CD4-positive, alpha-beta T cell (primary cell): ENCODE measurements at regions not wholly inside any gene's neighbourhood (a gene's known extent, or its start where the extent isn't known, plus 50 kb on each side); places are given as distances from the start of the nearest gene placed in this dataset.
"Not testable (repeated sequence)": the region's sequence is repeated elsewhere in the genome, so short reads cannot be mapped to it uniquely, and the experiment has no call there.

Source experiments
- ATAC-seq: fragments of 200-7000 bp; cut with Tn5 transposase; one replicate; pipeline ENCODE4 v1.10.0; 2022; ENCODE audit warnings: mild to moderate bottlenecking; ENCODE audit not compliant: poor library complexity
- CTCF ChIA-PET: fragments of 350-600 bp; sonication (Branson Sonifier 250); formaldehyde crosslinking; loops from one replicate; lab custom pipeline; 2021; ENCODE audit warnings: antibody characterized with exemption, inconsistent platforms; lab: Charles Lee
- POLR2A ChIA-PET: fragments of 350-600 bp; sonication (Branson Sonifier 250); formaldehyde crosslinking; loops from one replicate; lab custom pipeline; 2021; ENCODE audit warnings: antibody characterized with exemption, inconsistent platforms; lab: Charles Lee
- DNase-seq, 14 experiments: peaks; one replicate each; pipeline ENCODE4 v3.0.0-alpha.2; 2013 to 2020; ENCODE audit warnings: mixed read lengths in 2 of 14
- H3K27ac ChIP-seq, 2 donors: one replicate each; pipeline versions ENCODE4 v1.5.1 to v1.7.0; 2013; ENCODE audit warnings: low read length in 2 of 2, low read depth in 1 of 2, mild to moderate bottlenecking in 1 of 2
- H3K27me3 ChIP-seq, 2 experiments: 1 replicate in 1 of 2; 2 replicates in 1 of 2; pipeline versions ENCODE4 v1.6.1 to v1.7.0; 2013; ENCODE audit warnings: low read length in 2 of 2, control low read depth in 1 of 2, mild to moderate bottlenecking in 1 of 2, moderate library complexity in 1 of 2; ENCODE audit not compliant: insufficient read depth in 2 of 2, control insufficient read depth in 1 of 2
- H3K36me3 ChIP-seq: one replicate; pipeline ENCODE4 v1.6.1; 2013; ENCODE audit warnings: low read length, control low read depth; ENCODE audit not compliant: insufficient read depth
- H3K4me1 ChIP-seq: one replicate; pipeline ENCODE4 v1.6.1; 2013; ENCODE audit warnings: low read length, control low read depth; ENCODE audit not compliant: insufficient read depth
- H3K4me3 ChIP-seq: one replicate; pipeline ENCODE4 v1.5.1; 2013; ENCODE audit warnings: mild to moderate bottlenecking, low read length, moderate library complexity
- H3K9me3 ChIP-seq, 2 experiments: 1 replicate in 1 of 2; 2 replicates in 1 of 2; pipeline versions ENCODE4 v1.6.1 to v1.7.0; 2013; ENCODE audit warnings: low read length in 2 of 2, mild to moderate bottlenecking in 2 of 2, control low read depth in 1 of 2, moderate library complexity in 1 of 2; ENCODE audit not compliant: control insufficient read depth in 1 of 2, insufficient read depth in 1 of 2
- H3K27ac Mint-ChIP-seq: one replicate; pipeline ENCODE4 v1.8.0; 2020; ENCODE audit warnings: mixed read lengths
- H3K27me3 Mint-ChIP-seq: one replicate; pipeline ENCODE4 v1.8.0; 2021; ENCODE audit warnings: mixed read lengths
- H3K36me3 Mint-ChIP-seq: one replicate; pipeline ENCODE4 v1.8.0; 2021; ENCODE audit warnings: low read depth, mixed read lengths
- H3K4me1 Mint-ChIP-seq: one replicate; pipeline ENCODE4 v1.8.0; 2021; ENCODE audit warnings: low read depth, mixed read lengths
- H3K4me3 Mint-ChIP-seq: one replicate; pipeline ENCODE4 v1.8.0; 2020; ENCODE audit warnings: mild to moderate bottlenecking, mixed read lengths
- H3K9me3 Mint-ChIP-seq: one replicate; pipeline ENCODE4 v1.8.0; 2020; ENCODE audit warnings: mixed read lengths
- CTCF ChIP-seq: fragments of 200-600 bp; IDR thresholded peaks from one replicate; pipeline ENCODE4 v1.8.0; 2022; ENCODE audit warnings: antibody characterized with exemption, mild to moderate bottlenecking
- intact Hi-C, 2 experiments: fragments of 100-400 bp; cut with DNase I in 1 of 2; cut with micrococcal nuclease in 1 of 2; formaldehyde crosslinking; loops; one replicate each; pipeline versions ENCODE4 v1.15.1 to v1.9.0; 2023 to 2025; cut with DNase I, micrococcal nuclease

GRCh38 chr10:109587366-109587765, 335.9 kb downstream of the XPNPEP1 start:
- H3K27me3 Mint-ChIP-seq: no peaks in the 10 kb centered on the region
- intact Hi-C loops: no loop called here
- Histone ChIP-seq H3K4me1 (no peaks in the 10 kb centered on the region), H3K4me3 (no peak overlapping the region), H3K9me3 (no peaks in the 10 kb centered on the region), H3K36me3 (no peaks in the 10 kb centered on the region), H3K27ac (no peak overlapping the region), H3K27me3 (no peaks in the 10 kb centered on the region)
- no peaks in the 10 kb centered on the region for H3K36me3 Mint-ChIP-seq
- no peaks in the 10 kb centered on the region for H3K4me1 Mint-ChIP-seq
- DNase-seq: no peak
- POLR2A ChIA-PET: no interaction called here
- no peak for TF ChIP-seq CTCF
- peaks cover 2% of the 10 kb centered on the region for H3K9me3 Mint-ChIP-seq
- ATAC-seq: no peak
- H3K27ac Mint-ChIP-seq: no peak overlapping the region
- no peak overlapping the region for H3K4me3 Mint-ChIP-seq
- CTCF ChIA-PET: no interaction called here

GRCh38 chr10:109556399-109556798, 366.9 kb downstream of the XPNPEP1 start:
- Mint-ChIP-seq H3K27me3 (no peaks in the 10 kb centered on the region), H3K4me3 (no peak overlapping the region), H3K9me3 (peaks cover 12% of the 10 kb centered on the region), H3K4me1 (no peaks in the 10 kb centered on the region), H3K36me3 (no peaks in the 10 kb centered on the region), H3K27ac (no peak overlapping the region)
- DNase-seq: no peak
- Histone ChIP-seq H3K27me3 (no peaks in the 10 kb centered on the region), H3K27ac (no peak overlapping the region), H3K9me3 (no peaks in the 10 kb centered on the region), H3K4me1 (no peaks in the 10 kb centered on the region), H3K36me3 (no peaks in the 10 kb centered on the region), H3K4me3 (no peak overlapping the region)
- TF ChIP-seq CTCF: no peak
- ATAC-seq: no peak
- intact Hi-C loops: no loop called here
- POLR2A ChIA-PET: no interaction called here
- CTCF ChIA-PET: no interaction called here

- DNase-seq, H3K4me3 ChIP-seq, H3K4me1 Mint-ChIP-seq, H3K27ac Mint-ChIP-seq, H3K4me3 Mint-ChIP-seq, H3K36me3 ChIP-seq, H3K9me3 Mint-ChIP-seq, intact Hi-C loops, H3K27ac ChIP-seq, POLR2A ChIA-PET, H3K27me3 ChIP-seq, ATAC-seq, CTCF ChIA-PET, H3K4me1 ChIP-seq, H3K36me3 Mint-ChIP-seq, H3K27me3 Mint-ChIP-seq: not testable (repeated sequence)
- H3K9me3 ChIP-seq: peaks cover 0 to 24% of the 10 kb centered on the region in 2 experiments
Measured at GRCh38 chr10:109542050-109542603, 381.2 kb downstream of the XPNPEP1 start.

GRCh38 chr10:109534193-109534592, 389.1 kb downstream of the XPNPEP1 start:
- ChIA-PET POLR2A (no interaction called here), CTCF (no interaction called here)
- Mint-ChIP-seq H3K27ac (no peak overlapping the region), H3K27me3 (no peaks in the 10 kb centered on the region), H3K4me1 (no peaks in the 10 kb centered on the region), H3K4me3 (no peak overlapping the region), H3K36me3 (no peaks in the 10 kb centered on the region), H3K9me3 (peaks cover 11% of the 10 kb centered on the region)
- Histone ChIP-seq H3K27ac (no peak overlapping the region), H3K9me3 (peaks cover 6 to 10% of the 10 kb centered on the region in 2 experiments), H3K4me1 (no peaks in the 10 kb centered on the region), H3K36me3 (no peaks in the 10 kb centered on the region), H3K4me3 (no peak overlapping the region), H3K27me3 (no peaks in the 10 kb centered on the region)
- ATAC-seq (no peak), DNase-seq (no peak)
- intact Hi-C loops: no loop called here
- no peak for TF ChIP-seq CTCF
